ENCODE measurements at regions not wholly inside any gene's neighbourhood (a gene's known extent, or its start where the extent isn't known, plus 50 kb on each side); places are given as distances from the start of the nearest gene placed in this dataset.
"Not testable (repeated sequence)": the region's sequence is repeated elsewhere in the genome, so short reads cannot be mapped to it uniquely, and the experiment has no call there.

DNA sequence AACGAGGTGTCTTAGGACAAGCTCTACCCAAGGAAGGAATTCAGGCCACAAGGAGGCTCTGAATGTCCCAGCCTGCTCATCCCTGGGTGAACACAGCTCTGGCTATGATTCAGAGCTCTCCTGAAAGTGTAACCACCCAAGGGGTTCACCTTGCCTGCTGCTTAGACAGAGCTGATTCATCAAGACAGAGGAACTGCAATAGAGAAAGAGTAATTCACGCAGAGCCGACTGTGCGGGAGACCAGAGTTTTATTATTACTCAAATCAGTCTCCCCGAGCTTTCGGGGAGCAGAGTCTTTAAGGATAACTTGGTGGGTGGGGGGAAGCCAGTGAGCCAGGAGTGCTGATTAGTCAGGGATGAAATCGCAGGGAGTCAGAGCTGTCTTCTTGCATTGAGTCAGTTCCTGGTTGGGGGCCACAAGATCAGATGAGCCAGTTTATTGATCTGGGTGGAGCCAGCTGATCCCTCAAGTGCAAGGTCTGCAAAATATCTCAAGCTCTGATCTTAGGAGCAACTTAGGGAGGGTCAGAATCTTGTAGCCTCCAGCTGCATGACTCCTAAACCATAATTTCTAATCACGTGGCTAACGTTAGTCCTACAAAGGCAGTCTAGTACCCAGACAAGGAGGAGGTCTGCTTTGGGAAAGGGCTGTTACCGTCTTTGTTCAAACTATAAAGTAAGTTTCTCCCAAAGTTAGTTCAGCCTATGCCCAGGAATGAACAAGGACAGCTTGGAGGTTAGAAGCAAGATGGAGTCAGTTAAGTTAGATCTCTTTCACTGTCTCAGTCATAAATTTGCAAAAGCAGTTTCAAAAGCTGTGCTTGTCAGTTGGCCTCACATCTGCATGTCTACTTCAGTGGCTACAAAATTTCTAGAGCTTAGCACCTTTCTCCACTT, 123.4 kb upstream of the DAPK1 start:
- DNase-seq (ENCODE audit: low spot score), result not testable (repeated sequence)

GRCh38 chr9:87375397-87376073, 122.1 kb upstream of the DAPK1 start:
- no peak for DNase-seq (ENCODE audit: low spot score)

GRCh38 chr9:87378676-87379075, 119.0 kb upstream of the DAPK1 start:
- DNase-seq (ENCODE audit: low spot score), result no peak

- no peak for DNase-seq (ENCODE audit: low spot score)
Measured at GRCh38 chr9:87379300-87379699, 118.4 kb upstream of the DAPK1 start.

DNA sequence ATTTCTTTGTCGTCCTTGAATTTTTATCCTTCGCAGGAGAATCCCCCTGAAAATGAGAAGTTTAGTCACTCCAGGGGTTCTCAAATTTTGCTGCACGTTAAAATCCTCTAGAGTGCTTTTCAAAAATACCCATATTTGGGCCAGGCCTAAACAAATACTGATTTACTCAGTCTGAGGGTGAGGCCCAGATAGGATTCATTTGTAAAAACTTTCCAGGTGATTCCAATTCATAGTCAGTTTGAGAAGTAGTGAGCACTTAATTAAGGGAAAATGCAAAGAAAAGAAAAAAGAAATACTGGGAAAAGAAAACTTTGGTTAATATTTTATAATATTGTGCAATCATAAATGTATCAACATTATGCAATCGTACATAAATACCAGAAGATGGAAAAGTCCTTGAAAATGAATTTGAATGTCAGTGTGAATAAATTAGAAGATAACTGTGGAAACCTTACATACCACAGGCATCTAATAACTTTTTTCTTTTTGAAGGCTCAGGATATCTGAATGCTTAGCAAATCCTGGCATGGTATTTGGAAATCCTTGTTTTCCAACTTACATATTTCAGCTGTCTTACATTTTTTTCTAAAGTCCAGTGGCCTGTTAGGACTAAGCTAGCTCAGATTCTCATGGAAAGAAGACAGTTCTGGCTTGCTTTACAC, 116.5 kb upstream of the DAPK1 start:
- no peak for DNase-seq (ENCODE audit: low spot score)

DNA sequence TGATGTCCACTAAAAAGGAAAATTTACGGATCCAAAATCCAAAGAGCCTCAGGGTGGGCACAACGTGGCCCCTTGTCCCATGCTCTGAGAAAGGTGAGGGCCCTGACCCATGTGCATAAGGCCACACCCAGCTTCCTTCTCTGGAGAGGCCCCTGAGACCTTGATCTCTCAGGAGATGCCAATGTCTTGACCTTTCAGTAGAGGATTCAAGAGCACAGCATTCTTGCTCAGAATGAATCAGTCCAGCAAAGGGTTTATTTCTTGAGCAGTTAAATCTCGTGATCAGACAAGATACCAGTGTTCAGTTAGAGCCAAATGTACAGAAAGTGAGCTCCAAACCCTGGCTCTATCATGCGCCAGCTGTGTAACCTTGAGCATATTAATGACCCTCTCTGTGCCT, 115.9 kb upstream of the DAPK1 start:
- DNase-seq (ENCODE audit: low spot score), result no peak

DNA sequence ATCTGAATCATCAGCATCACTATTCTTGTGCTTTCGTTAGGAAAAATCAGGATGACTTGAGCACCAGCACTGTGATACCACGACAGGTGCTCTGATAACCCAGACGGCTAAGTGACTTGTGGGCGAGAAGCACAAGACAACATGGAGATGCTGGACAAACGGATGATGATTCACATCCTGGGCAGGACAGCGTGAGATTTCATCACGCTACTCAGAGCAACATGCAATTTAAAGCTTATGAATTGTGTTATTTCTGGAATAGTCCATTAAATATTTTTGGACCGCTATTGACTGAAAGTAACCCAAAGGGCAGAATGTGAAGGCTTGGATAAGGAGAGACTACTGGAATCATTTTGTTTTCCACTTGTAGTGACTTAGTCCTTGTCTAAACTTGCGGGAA, 114.8 kb upstream of the DAPK1 start:
- DNase-seq (ENCODE audit: low spot score), result peak; percentile 52

DNA sequence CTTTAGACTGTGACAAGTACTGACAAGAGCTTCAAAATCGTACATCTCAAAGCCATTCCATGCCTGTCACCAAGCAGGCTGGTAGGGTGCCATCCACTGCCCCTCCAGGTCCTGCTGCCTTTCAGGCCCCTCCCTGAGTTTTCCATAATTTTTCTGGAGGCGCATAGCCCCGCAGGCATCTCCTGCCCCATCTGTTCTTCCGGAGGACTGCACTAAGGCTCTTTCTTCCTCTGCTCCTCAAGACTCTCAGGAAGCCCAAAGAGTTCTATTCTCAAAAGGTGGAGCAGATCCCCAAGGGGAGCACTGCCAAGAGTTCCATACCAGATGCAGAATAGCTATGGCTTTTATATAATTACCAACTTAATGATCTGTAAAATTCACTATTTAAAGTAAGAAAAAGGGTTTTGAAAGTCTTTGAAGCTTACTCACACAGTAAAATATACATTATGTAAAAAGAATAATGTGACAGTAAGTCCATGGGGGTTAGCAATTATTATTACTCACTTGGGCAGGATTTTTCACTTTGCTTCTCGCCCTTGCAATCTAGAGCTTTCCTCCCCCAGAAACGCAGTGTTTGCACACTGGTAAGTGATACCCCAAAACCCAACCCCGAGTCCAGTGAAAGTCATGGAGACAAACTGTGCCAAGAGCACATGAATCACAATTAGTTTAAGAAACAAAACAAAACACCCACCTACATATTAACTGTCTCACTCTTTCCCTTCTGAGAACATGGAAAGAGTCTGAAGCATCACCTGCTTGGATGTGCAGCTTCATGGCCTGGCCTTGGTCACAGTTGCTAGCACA, 114.1 kb upstream of the DAPK1 start:
- no peak for DNase-seq (ENCODE audit: low spot score)

DNA sequence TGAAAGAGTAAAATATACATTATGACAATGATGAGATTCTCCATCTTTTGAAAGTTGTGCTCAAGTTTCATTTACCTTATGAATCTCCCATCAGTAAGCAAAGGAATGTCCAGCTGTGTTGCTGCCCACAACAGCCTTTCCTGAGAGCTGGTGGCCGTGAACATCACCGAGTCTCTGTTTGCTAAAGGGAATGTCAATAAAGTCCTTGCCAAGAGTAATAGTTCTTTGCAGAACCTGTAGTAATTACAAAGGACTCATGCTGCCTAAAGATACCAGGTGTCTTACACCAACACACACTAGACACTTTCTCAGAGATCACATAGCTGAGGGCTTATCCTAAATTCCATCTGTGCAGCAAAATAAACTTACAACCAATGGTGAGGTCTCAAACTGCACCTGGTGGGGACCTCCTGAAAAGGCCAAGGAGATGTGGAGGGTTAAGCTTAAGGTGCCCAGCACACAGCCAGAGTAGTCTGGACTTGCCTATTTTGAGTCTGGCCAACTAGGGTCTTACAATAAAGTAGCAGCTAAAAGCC, 111.1 kb upstream of the DAPK1 start:
- no peak for DNase-seq (ENCODE audit: low spot score)

GRCh38 chr9:87387351-87388011, 110.2 kb upstream of the DAPK1 start:
- DNase-seq (ENCODE audit: low spot score), result no peak

DNA sequence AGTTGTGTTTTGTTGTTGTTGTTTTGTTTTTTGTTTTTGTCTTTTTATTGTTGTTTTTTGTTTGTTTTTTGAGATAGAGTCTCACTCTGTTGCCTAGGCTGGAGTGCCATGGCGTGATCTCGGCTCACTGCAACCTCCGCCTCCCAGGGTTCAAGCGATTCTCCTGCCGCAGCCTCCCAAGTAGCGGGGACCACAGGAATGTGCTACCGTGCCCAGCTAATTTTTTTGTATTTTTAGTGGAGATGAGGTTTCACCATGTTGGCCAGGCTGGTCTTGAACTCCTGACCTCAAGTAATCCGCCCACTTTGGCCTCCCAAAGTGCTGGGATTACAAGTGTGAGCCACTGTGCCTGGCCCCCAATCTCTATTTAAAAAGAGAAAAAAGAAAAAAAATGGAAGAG, 109.0 kb upstream of the DAPK1 start:
- not testable (repeated sequence) for DNase-seq (ENCODE audit: low spot score)

GRCh38 chr9:87389936-87390335, 107.7 kb upstream of the DAPK1 start:
- no peak for DNase-seq (ENCODE audit: low spot score)

DNA sequence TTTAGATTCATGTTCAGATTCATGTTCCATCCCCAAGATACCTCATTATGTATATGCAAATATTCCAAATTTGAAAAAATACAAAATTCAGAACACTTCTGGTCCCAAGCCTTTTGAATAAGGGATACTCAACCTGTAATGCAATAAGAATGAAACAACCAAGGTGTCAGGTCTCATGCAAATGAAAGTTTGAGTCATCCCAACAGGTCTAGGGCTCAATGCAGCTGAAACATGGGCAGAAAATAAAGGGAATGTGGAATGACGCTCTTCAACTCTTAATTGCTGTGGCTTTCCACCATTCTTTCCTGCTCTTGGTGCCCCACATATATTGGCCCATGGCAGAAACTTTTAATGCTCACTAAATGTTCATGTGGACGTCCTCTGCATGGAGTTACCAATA, 107.3 kb upstream of the DAPK1 start:
- no peak for DNase-seq (ENCODE audit: low spot score)

DNA sequence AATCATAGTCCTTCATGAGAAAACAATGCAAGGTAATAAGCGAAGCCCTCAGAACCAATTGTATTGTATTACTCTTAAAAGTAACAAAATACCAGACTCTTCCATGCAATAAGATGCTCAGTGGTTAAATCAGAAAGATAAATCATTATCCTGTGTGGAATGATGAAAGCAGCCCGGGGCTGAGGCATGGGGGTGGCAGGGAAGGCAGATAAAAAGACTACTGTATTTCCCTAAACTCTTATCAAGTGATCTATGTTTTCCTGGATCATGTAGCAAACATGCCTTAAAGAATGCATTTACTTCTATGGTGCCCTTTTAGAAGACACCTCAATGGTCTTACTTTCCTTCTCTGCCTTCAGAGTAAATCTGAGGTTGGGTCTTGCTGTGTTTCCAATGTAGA, 105.6 kb upstream of the DAPK1 start:
- no peak for DNase-seq (ENCODE audit: low spot score)

GRCh38 chr9:87393706-87394230, 103.9 kb upstream of the DAPK1 start:
- DNase-seq (ENCODE audit: low spot score), result no peak

DNA sequence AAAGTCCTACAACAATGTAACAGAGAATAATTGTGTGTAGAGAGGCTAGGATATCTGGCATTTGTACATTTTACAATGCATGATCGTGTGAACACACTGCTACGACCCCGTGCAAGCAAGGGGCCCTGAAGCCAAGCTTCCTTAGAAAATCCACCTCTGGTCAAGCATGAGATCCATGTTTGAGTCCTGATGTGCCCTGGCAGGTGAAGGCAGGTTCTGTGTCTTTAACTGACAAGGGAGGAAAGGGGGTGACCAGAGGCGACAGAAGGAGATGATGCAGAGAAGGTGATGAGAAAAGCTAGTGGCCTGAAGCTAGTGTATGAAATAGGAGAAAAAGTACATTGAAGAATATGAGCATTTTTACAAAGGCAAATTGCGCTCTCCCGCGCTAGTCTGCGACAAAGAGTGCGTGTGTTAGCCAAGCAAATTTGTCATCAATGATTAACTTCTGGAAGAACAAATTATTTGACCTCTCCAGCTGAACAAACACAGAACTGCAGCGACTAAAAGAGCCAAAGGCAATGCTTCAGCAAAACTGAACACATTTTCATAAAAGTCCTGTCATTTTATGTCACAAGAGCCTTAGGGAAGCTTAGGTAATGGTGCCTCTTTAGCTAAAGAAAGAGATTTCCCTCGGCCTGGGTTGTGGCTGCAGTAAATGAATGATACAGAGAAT, 101.7 kb upstream of the DAPK1 start:
- DNase-seq (ENCODE audit: low spot score), result no peak

DNA sequence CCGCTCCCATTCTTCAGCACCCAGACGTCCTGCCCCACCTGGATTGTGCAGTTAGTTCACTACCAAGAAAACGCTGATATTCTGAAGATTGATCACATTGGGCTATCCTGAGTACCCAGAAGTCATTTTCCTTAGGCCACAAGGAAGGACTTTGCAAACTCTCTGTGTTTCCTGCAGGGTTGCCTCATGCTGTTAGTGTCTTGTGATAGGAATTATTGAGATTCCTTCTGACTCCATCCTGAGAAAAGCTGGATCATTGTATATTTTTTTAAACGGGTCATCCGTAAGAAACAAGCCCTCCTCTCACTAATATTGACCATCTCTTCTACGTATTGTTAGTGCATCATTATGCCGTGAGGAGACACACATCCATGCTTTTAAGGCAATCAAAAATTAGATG, 96.0 kb upstream of the DAPK1 start:
- no peak for DNase-seq (ENCODE audit: low spot score)

DNA sequence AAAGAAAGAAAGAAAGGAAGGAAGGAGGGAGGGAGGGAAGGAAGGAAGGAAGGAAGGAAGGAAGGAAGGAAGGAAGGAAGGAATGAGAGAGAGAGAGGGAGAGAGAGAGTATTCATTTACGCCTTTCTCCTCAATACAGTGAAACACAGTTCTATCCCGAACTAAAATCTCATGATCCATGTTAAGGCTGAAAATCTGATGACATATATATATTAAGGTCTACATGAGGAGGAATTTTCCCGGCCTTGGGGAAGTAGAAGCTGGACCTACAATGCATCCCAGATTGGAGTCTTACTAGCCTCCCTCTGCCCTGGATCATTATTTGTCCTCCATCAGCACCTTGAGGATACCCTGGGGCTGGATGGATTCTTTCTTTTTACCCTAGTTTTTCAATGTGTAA, 95.1 kb upstream of the DAPK1 start:
- no peak for DNase-seq (ENCODE audit: low spot score)

DNA sequence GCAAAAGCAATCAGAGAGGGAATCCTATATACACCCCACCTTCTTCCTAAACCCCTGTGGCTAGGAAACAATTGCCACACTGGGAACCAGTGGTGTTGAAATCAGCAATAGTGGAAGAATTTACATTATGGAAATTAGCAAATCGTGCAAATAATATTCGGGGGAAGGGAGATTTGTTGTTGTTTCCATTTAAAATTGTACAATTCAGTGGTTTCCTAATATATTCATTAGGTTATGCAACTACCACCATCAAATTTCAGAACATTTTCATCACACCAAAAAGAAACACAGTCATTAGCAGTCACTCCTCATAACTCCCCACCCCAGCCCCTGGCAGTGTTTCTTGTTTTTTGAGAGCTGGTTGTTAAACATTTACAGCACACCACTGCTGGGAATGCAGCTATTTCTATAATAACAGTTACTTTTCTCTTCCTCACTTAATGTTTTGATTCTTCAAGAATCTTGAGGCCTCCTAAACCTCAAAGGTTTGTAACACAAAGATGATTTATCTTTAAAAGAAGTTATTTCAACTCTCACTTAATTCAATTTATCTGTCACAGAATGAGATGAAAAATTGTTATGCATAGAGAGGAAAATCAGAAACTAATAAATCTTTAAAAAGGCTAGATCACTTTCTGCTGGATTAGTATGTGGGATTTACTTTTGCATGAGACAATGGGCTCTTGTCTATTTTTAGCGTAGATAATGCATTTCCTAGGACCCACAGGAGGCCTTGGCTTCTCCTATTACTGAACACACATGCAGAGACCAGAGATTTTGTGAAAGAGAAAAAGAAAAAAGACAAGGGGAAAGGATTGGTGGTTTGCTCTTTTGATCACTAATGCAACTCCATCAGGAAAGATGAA, 91.8 kb upstream of the DAPK1 start:
- DNase-seq (ENCODE audit: low spot score), result no peak
